Activated effector memory CD4-positive, alpha-beta T cell treated with Interleukin-2 at 50 U/mL for 16 hours (primary cell): ENCODE measurements at regions not wholly inside any gene's neighbourhood (a gene's known extent, or its start where the extent isn't known, plus 50 kb on each side); places are given as distances from the start of the nearest gene placed in this dataset.
"Not testable (repeated sequence)": the region's sequence is repeated elsewhere in the genome, so short reads cannot be mapped to it uniquely, and the experiment has no call there.

ENCODE experiments used
- DNase-seq: peaks from one replicate; pipeline ENCODE4 v3.0.0-alpha.2; 2020

DNA sequence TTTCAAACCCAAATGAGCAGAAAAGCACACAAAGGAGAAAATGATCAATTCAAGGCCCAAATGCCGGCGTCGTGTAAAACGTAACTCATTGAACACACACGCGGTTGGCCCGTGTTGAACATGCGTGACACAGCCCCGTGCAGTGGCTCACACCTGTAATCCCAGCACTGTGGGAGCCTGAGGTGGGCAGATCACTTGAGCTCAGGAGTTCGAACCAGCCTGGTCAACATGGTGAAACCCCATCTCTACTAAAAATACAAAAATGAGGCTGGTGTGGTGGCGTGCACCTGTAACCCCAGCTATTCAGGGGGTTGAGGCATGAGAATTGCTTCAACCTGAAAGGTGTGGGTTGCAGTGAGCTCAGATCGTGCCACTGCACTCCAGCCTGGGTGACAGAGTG is 156.7 kb upstream of the KLF6 start:
- DNase-seq: no peak

- DNase-seq: no peak
Measured at GRCh38 chr10:3936422-3937040, 151.5 kb upstream of the KLF6 start.

DNA sequence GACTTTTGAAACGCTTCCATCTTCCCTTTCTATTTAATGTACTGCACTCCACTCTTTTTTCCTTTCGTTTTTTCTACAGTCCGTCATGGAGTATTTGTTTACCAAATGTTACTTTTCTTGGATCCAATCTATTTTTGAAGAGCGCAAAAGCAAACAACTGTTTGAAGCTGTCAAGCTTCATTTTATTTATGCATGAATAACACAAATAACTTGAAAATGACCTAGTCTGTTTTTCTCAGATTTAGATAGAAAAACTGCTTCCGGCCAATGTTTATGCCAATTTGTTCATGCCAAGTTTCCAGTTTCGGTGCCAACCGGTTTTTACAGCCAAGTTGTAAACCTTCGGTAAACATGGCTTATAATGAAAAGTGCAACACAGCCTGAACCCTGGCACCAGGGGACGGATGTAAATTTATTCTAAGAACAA is 150.9 kb upstream of the KLF6 start:
- no peak for DNase-seq

DNA sequence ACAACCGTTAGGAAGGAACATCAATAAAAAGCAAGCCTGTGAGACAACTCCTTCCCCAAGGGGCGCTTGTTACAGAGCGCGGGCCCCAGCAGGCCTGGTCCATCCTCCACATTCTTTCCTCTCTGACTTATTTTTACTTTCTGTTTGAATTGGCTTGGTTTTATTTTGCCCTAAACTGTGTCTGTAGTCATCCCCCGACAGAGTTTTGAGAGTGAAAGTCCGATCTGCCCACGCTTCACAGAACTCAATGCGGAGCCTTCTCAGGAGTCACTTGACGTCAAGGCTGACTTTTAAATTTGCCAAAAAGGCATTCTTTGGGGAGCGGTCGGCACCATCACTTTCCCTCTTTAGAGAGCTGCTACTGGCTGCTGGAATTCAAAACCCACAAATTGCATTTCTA is 150.1 kb upstream of the KLF6 start:
- peak; percentile 36 for DNase-seq

DNA sequence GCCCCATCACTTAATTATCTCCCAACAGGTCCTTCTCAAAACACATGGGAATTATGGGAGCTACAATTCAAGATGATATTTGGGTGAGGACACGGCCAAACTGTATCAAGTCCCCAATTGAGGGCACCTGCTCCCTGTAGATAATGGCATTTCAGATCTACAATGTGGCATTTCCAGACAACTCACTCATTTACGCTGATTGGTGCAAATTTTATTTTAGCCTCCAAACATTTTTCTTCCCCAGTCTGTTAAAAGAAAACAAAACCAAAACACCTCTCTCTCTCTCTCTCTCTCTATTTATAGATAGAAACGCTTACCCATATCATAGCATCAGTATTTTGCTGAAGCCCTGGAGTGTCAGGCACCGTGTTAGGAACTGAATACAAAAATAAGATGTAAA is 148.7 kb upstream of the KLF6 start:
- no peak for DNase-seq

DNA sequence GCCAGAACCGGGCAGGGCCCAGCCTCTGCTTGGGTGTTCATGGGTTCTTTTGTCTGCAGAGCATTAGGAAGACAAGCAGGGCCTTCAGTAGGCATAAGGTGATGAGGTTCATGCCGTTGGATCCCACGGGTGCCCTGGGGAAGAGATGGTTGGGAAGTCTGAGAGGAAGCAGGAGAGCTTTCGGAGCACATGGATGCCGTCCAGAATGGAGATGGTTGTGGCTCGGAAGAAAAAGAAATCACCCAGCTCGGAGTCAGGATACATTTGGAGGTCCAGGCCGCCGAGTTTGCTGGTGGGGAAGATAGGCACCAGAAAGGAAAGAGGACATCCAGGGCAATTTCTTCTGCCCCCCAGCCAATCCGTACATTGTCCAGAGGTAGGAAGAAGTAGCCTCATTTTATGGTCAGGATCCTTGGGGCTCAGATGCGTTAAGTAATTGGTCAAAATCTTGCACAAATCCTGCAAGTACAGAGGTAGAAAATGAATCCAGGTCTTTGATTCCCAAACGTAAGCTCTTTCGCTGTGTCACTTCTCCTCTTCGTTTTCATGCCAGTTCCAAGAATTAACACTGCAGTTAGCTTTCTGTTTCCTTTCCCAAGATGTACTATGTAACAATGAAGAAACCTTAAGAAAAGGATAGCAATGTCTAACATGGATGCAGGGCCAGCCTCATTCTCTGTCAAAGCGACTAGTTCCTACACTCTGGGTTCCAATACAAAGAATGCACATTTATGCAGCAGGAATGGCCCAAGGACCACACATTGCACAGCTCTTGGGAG is 147.8 kb upstream of the KLF6 start:
- DNase-seq: no peak

- DNase-seq: no peak
Measured at GRCh38 chr10:3931901-3932300, 146.9 kb upstream of the KLF6 start.

DNA sequence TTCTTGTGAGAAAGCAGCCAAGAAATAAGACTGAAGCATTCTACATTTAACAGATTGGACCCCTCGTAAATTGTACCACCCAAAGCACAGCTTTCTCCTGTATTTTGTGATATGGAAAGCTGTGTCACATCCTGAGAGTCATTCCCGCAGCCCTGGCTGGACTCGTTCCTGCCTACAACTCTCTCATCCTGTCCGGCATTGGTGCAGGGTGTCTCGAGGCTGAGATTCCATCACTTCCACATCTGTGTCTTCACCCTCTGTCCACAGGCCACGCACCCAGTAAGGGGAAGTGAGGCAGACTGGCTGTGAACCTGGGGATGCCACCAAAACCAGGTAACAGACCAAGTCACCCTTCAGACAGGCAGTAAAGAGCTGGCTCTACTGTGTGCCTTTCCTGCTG is 146.2 kb upstream of the KLF6 start:
- DNase-seq: no peak

DNA sequence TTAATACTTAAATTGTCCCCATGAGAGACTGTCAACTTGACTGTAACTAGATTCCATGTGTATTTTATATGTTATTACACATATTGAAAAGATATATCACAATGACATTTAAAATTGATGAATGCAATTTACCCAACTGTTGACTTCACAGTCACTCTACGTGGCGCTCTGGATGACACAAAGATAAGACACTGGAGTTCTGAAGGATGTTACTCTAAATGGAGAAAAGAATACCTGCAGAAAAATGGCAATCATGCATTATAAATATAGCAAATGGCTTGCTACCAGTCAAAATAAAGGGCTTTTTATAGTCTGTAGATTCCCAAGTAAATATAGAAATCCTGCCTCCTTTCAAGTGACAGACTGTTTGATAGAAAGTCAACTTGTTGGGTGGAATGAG is 143.6 kb upstream of the KLF6 start:
- no peak for DNase-seq

GRCh38 chr10:3928078-3928477 is 143.1 kb upstream of the KLF6 start:
- no peak for DNase-seq

GRCh38 chr10:3926675-3927525 is 141.9 kb upstream of the KLF6 start:
- no peak for DNase-seq

- no peak for DNase-seq
Measured at GRCh38 chr10:3926258-3926657, 141.2 kb upstream of the KLF6 start.

- no peak for DNase-seq
Measured at GRCh38 chr10:3925184-3925583, 140.2 kb upstream of the KLF6 start.

GRCh38 chr10:3924344-3924743 is 139.3 kb upstream of the KLF6 start:
- DNase-seq: no peak

DNA sequence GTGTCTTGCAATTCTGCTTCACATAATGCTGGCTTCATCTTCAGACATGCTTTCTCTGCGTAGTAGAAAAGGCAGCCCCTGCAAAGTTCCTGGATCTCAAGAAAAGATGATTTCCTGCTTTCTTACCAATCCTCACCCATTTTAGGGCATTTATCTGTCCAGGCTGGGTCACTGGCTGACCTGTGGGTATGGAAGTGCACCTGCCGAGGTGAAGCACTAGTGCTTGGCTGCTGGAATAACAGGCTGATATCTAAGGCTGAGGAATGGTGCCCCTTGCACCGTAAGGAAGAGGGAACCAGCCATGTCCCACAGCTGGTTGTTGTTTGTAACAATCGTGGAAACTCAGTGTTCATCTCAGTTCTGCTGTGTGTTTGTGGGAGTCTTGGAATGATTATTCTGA is 138.0 kb upstream of the KLF6 start:
- no peak for DNase-seq

DNA sequence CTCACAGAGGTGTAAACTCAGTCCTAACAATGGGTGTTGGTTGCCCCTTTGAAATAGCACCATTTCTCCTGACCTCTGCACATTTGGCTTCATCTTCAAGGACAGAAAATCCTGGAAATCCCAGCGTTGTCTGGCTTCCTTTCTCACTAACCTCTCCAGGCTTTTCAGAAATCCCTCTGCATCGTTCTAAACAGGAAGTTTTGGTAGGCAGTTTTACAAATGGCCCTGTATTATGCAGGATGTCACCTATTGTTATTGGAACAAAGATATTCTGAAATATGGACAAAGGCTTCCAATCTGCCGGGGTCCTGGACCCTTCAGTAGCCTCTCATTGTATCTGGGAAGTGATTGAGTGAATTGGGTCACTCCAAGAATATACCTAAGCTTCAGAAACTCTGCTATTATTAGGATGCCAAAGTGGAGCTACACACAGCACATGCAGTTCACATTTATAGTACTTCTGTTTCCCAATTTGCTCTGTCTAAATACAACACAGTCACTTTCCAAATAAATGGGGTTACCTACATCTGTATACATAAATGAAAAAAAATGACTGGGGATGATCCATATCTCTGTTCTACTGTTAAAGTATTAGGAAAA is 134.8 kb upstream of the KLF6 start:
- no peak for DNase-seq

- DNase-seq: not testable (repeated sequence)
Measured at GRCh38 chr10:3917392-3917791, 132.4 kb upstream of the KLF6 start.

DNA sequence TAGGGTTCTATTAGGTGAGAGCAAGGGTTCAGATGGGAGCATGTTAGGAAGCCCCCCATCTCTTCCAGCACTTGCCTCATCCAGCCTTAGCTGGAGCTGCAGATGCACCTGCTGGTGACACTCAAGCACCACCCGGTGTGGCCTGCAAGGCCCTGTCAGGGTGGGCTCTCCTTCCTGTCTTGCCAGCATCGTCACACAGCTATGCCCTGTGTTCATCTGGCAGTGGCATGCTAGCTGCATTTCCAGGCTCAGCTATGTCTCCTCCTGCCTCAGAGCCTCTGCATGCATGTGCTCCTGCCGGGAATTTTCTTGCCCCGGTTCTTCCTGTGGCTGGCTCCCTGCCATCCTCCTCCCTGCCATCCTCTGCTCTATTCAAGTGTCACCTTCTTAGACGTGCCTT is 129.7 kb upstream of the KLF6 start:
- no peak for DNase-seq

- DNase-seq: no peak
Measured at GRCh38 chr10:3911713-3912442, 126.9 kb upstream of the KLF6 start.

DNA sequence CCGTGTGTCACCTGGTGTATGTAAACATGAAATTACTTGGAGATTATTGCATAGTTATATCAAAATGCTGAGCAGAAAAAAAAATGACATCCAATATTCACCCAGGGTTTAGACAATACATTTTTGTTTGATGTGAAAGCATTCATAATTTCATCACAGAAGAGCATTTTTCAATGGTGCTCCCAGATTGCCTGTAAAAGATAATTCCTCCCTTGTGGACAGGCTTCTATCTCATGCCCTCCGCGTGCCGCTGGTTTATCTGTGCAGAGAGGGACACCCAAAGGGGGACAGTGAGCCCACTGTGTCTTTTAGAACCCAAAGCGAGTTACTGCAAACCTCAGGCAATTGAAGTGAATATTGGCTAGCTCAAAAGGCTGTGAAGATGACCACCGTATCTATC is 126.2 kb upstream of the KLF6 start:
- DNase-seq: no peak

- DNase-seq: no peak
Measured at GRCh38 chr10:3909339-3909738, 124.3 kb upstream of the KLF6 start.

- no peak for DNase-seq
Measured at GRCh38 chr10:3908183-3908582, 123.2 kb upstream of the KLF6 start.

DNA sequence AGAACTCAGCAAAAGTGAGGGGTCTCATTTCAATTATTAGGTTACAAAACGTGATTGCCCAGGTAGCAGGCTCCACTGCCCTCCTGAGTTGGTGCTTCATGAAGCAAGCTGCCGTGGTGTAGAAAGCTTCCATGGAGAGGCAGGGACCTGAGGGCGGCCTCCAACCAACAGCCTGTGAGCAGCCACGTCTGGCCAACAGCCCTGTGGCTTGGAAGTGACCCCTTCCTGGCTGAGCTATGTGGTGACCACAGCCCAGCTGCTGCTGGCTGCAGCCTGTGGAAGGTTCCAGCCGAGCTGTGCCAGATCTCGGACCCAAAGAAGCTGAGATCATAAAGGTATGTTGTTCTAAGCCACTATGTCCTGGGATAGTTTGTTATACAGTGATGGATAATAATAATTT is 122.5 kb upstream of the KLF6 start:
- no peak for DNase-seq
